Uterus (tissue), 2 donors: ENCODE measurements at regions not wholly inside any gene's neighbourhood (a gene's known extent, or its start where the extent isn't known, plus 50 kb on each side); places are given as distances from the start of the nearest gene placed in this dataset.

Experiments
- CTCF ChIP-seq, 4 experiments: fragments of 200-600 bp in 2 of 4; fragments of 450-650 bp in 2 of 4; sonication (generic) in 2 of 4; IDR thresholded peaks; one replicate each; pipeline ENCODE4 v1.5.1; 2016 to 2019; ENCODE audit warnings: antibody characterized with exemption in 4 of 4, mild to moderate bottlenecking in 2 of 4, moderate library complexity in 1 of 4
- POLR2A ChIP-seq, 2 donors: fragments of 450-650 bp; IDR thresholded peaks; one replicate each; pipeline ENCODE4 v1.6.1; 2016; ENCODE audit warnings: antibody characterized with exemption in 2 of 2, mild to moderate bottlenecking in 1 of 2, moderate library complexity in 1 of 2

DNA sequence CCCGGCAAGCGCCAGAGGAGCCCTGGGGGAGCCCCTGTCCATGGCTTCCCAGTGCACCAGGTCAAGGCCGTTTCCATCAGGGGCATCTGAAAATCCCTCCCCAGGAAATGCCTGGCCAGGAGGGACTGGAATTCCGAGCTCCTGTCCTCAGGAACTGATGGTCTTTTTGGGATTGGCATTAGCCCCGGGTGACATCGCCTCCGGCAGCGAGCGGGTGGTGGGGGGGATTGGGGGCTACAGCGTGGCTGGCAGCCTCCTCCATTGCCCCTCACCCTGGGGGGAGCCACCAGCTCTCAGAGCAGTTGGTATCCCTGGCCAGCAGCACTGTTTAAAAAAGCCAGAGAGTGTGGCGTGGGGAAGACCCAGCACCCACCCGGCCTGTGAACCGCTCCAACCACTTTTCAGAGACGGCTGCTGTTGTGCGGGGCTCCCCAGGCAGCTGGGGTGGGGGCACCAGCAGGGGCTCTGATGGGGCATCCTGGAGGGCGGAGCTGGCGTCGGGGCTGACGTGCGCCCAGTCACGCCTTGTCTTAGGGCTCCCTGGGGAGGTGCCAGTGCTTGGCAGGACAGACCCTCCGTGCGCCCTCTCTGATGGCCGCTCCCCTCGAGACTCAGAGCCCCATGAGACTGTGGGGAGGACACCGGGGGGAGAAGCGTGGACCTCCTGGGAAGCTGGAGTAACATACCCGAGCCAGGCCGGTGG is 62.9 kb upstream of the TTC34 start:
- TF ChIP-seq CTCF (IDR thresholded peaks at IDR 0.05) = no peak
- TF ChIP-seq POLR2A (IDR thresholded peaks at IDR 0.05) = no peak
